H1 (cell line): ENCODE measurements at regions not wholly inside any gene's neighbourhood (a gene's known extent, or its start where the extent isn't known, plus 50 kb on each side); places are given as distances from the start of the nearest gene placed in this dataset.

ENCODE experiments used
- CTCF ChIA-PET: fragments of 300-600 bp; sonication (Branson Sonifier 250); formaldehyde crosslinking; loops from one replicate; lab custom pipeline; 2021; ENCODE audit not compliant: partially characterized antibody; lab: Charles Lee
- POLR2A ChIA-PET: fragments of 300-600 bp; sonication (Branson Sonifier 250); formaldehyde crosslinking; loops from one replicate; lab custom pipeline; 2021; ENCODE audit warnings: inconsistent platforms; ENCODE audit not compliant: partially characterized antibody; lab: Charles Lee
- DNase-seq, 2 experiments: peaks; one replicate each; pipeline versions ENCODE4 v3.0.0 to v3.0.0-alpha.2; 2010 to 2022; ENCODE audit warnings: low spot score in 2 of 2, low read depth in 1 of 2, mixed read lengths in 1 of 2
- FAIRE-seq: peaks from 2 replicates; lab custom pipeline; 2011; peaks lifted over from hg19 to GRCh38; lab: Jason Lieb, UNC
- H2AFZ ChIP-seq: 2 replicates; pipeline ENCODE4 v1.8.1; 2012; ENCODE audit warnings: low read length, inconsistent platforms
- H2AK5ac ChIP-seq: 2 replicates; pipeline ENCODE4 v1.6.1; 2013; ENCODE audit warnings: low read depth, low read length
- H2BK120ac ChIP-seq: replicated peaks from 2 replicates; pipeline ENCODE3; 2013; ENCODE audit warnings: low read depth, low read length, inconsistent platforms
- H2BK12ac ChIP-seq: 2 replicates; pipeline ENCODE4 v1.6.1; 2013; ENCODE audit warnings: low read depth, low read length
- H2BK15ac ChIP-seq: 2 replicates; pipeline ENCODE4 v1.6.1; 2013; ENCODE audit warnings: low read length
- H2BK20ac ChIP-seq: 2 replicates; pipeline ENCODE4 v1.6.1; 2013; ENCODE audit warnings: low read length
- H2BK5ac ChIP-seq: 2 replicates; pipeline ENCODE4 v1.6.1; 2013; ENCODE audit warnings: low read depth, low read length
- H3K14ac ChIP-seq: 2 replicates; pipeline ENCODE4 v1.6.1; 2013; ENCODE audit warnings: inconsistent platforms; ENCODE audit not compliant: insufficient read length
- H3K18ac ChIP-seq: 2 replicates; pipeline ENCODE4 v1.6.1; 2013; ENCODE audit warnings: low read length; ENCODE audit errors: extremely low read depth
- H3K23ac ChIP-seq: 2 replicates; pipeline ENCODE4 v1.6.1; 2013; ENCODE audit warnings: inconsistent platforms; ENCODE audit not compliant: insufficient read length
- H3K23me2 ChIP-seq: 2 replicates; pipeline ENCODE4 v1.6.1; 2013; ENCODE audit warnings: low read depth, low read length
- H3K27ac ChIP-seq: 2 replicates; pipeline ENCODE4 v1.6.1; 2011; ENCODE audit warnings: low read depth, low read length, inconsistent platforms
- H3K27me3 ChIP-seq, 4 experiments: replicated peaks in 1 of 4; 1 replicate in 1 of 4; 2 replicates in 3 of 4; pipeline versions ENCODE4 v1.6.1 to v1.8.1; 2011 to 2013; ENCODE audit warnings: low read length in 3 of 4, mild to moderate bottlenecking in 3 of 4, inconsistent platforms in 2 of 4, mixed read lengths in 2 of 4, moderate library complexity in 1 of 4; ENCODE audit not compliant: control insufficient read depth in 3 of 4, insufficient read depth in 3 of 4; ENCODE audit errors: extremely low read depth in 1 of 4
- H3K36me3 ChIP-seq, 4 experiments: 2 replicates each; pipeline versions ENCODE4 v1.6.1 to v1.8.1; 2011 to 2013; ENCODE audit warnings: mild to moderate bottlenecking in 4 of 4, low read length in 3 of 4, moderate library complexity in 2 of 4, control low read depth in 1 of 4, inconsistent platforms in 1 of 4; ENCODE audit not compliant: insufficient read depth in 4 of 4, control insufficient read depth in 2 of 4
- H3K4ac ChIP-seq: replicated peaks from 2 replicates; pipeline ENCODE3; 2013; ENCODE audit warnings: low read length, low read depth, mixed read lengths, inconsistent platforms; ENCODE audit not compliant: insufficient read length
- H3K4me1 ChIP-seq, 4 experiments: replicated peaks in 1 of 4; 1 replicate in 1 of 4; 2 replicates in 3 of 4; pipeline versions ENCODE4 v1.6.1 to v1.8.1; 2011 to 2013; ENCODE audit warnings: low read length in 3 of 4, inconsistent platforms in 2 of 4, mixed read lengths in 1 of 4; ENCODE audit not compliant: insufficient read depth in 4 of 4, control insufficient read depth in 3 of 4
- H3K4me2 ChIP-seq, 2 experiments: 2 replicates each; pipeline versions ENCODE4 v1.6.1 to v1.8.1; 2011 to 2013; ENCODE audit warnings: low read depth in 2 of 2, low read length in 2 of 2, control low read depth in 1 of 2, inconsistent platforms in 1 of 2, mild to moderate bottlenecking in 1 of 2; ENCODE audit not compliant: insufficient read depth in 1 of 2
- H3K4me3 ChIP-seq, 4 experiments: fragments of 200-600, 300-600 bp in 1 of 4; sonication (generic), shearing (Covaris generic), sonication (Bioruptor Twin) in 1 of 4; 2 replicates each; pipeline versions ENCODE4 v1.5.1 to v1.8.1; 2011 to 2016; ENCODE audit warnings: low read length in 4 of 4, low read depth in 3 of 4, control low read depth in 2 of 4, inconsistent platforms in 2 of 4, mild to moderate bottlenecking in 2 of 4, mixed read lengths in 1 of 4, moderate library complexity in 1 of 4; ENCODE audit not compliant: insufficient read depth in 2 of 4; ENCODE audit errors: extremely low read depth in 1 of 4
- H3K56ac ChIP-seq: replicated peaks from 2 replicates; pipeline ENCODE3; 2013; ENCODE audit warnings: low read depth, mild to moderate bottlenecking, mixed read lengths, low read length, inconsistent platforms; ENCODE audit not compliant: insufficient read length
- H3K79me1 ChIP-seq: 2 replicates; pipeline ENCODE4 v1.6.1; 2013; ENCODE audit warnings: low read depth, low read length, control low read depth
- H3K79me2 ChIP-seq, 2 experiments: 2 replicates each; pipeline versions ENCODE4 v1.6.1 to v1.8.1; 2012 to 2013; ENCODE audit warnings: low read length in 2 of 2, mild to moderate bottlenecking in 2 of 2, inconsistent platforms in 1 of 2; ENCODE audit not compliant: insufficient read depth in 2 of 2, control insufficient read depth in 1 of 2
- H3K9ac ChIP-seq, 4 experiments: replicated peaks in 1 of 4; 1 replicate in 1 of 4; 2 replicates in 3 of 4; pipeline versions ENCODE4 v1.6.1 to v1.8.1; 2011 to 2013; ENCODE audit warnings: low read depth in 3 of 4, low read length in 3 of 4, control low read depth in 2 of 4, mild to moderate bottlenecking in 2 of 4, moderate library complexity in 2 of 4, inconsistent platforms in 1 of 4; ENCODE audit errors: extremely low read depth in 1 of 4
- H3K9me3 ChIP-seq, 2 experiments: 2 replicates each; pipeline versions ENCODE4 v1.6.1 to v1.8.1; 2012 to 2013; ENCODE audit warnings: mild to moderate bottlenecking in 2 of 2, moderate library complexity in 2 of 2, control low read depth in 1 of 2, inconsistent platforms in 1 of 2, low read depth in 1 of 2, low read length in 1 of 2, mixed read lengths in 1 of 2; ENCODE audit not compliant: insufficient read depth in 2 of 2
- H4K20me1 ChIP-seq, 2 experiments: replicated peaks in 1 of 2; 2 replicates each; pipeline versions ENCODE3 to v1.8.1; 2011 to 2013; ENCODE audit warnings: inconsistent platforms in 2 of 2, low read length in 2 of 2, mild to moderate bottlenecking in 1 of 2; ENCODE audit not compliant: insufficient read depth in 2 of 2, control insufficient read depth in 1 of 2
- H4K5ac ChIP-seq: 2 replicates; pipeline ENCODE4 v1.6.1; 2013; ENCODE audit warnings: low read length, low read depth, mixed read lengths, inconsistent platforms; ENCODE audit not compliant: insufficient read length
- H4K8ac ChIP-seq: 2 replicates; pipeline ENCODE4 v1.8.0; 2013; ENCODE audit warnings: mild to moderate bottlenecking, moderate library complexity, low read length, inconsistent platforms; ENCODE audit not compliant: insufficient read depth; ENCODE audit errors: extremely low read depth
- H4K91ac ChIP-seq: replicated peaks from 2 replicates; pipeline ENCODE3; 2013; ENCODE audit warnings: low read length, mixed read lengths, inconsistent platforms; ENCODE audit not compliant: insufficient read length
- ASH2L ChIP-seq: fragments of 200-600, 300-600 bp; sonication (generic); IDR thresholded peaks from one replicate; pipeline ENCODE4 v1.7.1; 2017; ENCODE audit warnings: low read length
- ATF3 ChIP-seq: IDR thresholded peaks from 2 replicates; pipeline ENCODE4 v1.6.1; 2011; ENCODE audit warnings: low read depth, mild to moderate bottlenecking, low read length; ENCODE audit not compliant: insufficient read depth
- BRCA1 ChIP-seq: IDR thresholded peaks from 2 replicates; pipeline ENCODE4 v1.6.1; 2012; ENCODE audit warnings: low read depth, low read length, improper control_type of control experiment
- CBX5 ChIP-seq: fragments of 300-800, 300-1000 bp; sonication (generic); IDR thresholded peaks from 2 replicates; pipeline ENCODE4 v1.7.1; 2016; ENCODE audit warnings: antibody characterized with exemption, low read length, low read depth
- CBX8 ChIP-seq: fragments of 300-800, 300-1000 bp; sonication (generic); IDR thresholded peaks from 2 replicates; pipeline ENCODE4 v1.7.1; 2016; ENCODE audit warnings: low read depth, low read length, borderline replicate concordance
- CREB1 ChIP-seq: IDR thresholded peaks from 2 replicates; pipeline ENCODE4 v1.6.1; 2012; ENCODE audit warnings: inconsistent platforms
- EP300 ChIP-seq, 2 experiments: IDR thresholded peaks; 1 replicate in 1 of 2; 2 replicates in 1 of 2; pipeline ENCODE4 v1.6.1; 2011 to 2012; ENCODE audit warnings: low read depth in 2 of 2, low read length in 2 of 2, mild to moderate bottlenecking in 2 of 2, borderline replicate concordance in 1 of 2, inconsistent platforms in 1 of 2, moderate library complexity in 1 of 2
- KDM4A ChIP-seq: IDR thresholded peaks from one replicate; pipeline ENCODE4 v1.7.1; 2012; ENCODE audit warnings: low read depth, mild to moderate bottlenecking, moderate library complexity, low read length, inconsistent platforms; ENCODE audit not compliant: severe bottlenecking
- MAX ChIP-seq: IDR thresholded peaks from 2 replicates; pipeline ENCODE4 v1.6.1; 2012; ENCODE audit warnings: inconsistent platforms
- NANOG ChIP-seq: IDR thresholded peaks from 2 replicates; pipeline ENCODE4 v1.6.1; 2011; ENCODE audit warnings: low read length, low read depth, mild to moderate bottlenecking, inconsistent platforms; ENCODE audit not compliant: insufficient read depth, poor library complexity, severe bottlenecking
- POLR2AphosphoS5 ChIP-seq: IDR thresholded peaks from 2 replicates; pipeline ENCODE4 v1.6.1; 2011; ENCODE audit warnings: low read depth, low read length
- RAD21 ChIP-seq, 2 experiments: IDR thresholded peaks in 1 of 2; conservative IDR thresholded peaks in 1 of 2; 2 replicates each; pipeline ENCODE4 v1.6.1; 2011; ENCODE audit warnings: low read depth in 2 of 2, low read length in 2 of 2, improper control_type of control experiment in 1 of 2, inconsistent platforms in 1 of 2, mild to moderate bottlenecking in 1 of 2, moderate library complexity in 1 of 2
- SIRT6 ChIP-seq: IDR thresholded peaks from one replicate; pipeline ENCODE4 v1.7.1; 2012; ENCODE audit warnings: low read length, inconsistent platforms
- SP1 ChIP-seq: IDR thresholded peaks from 2 replicates; pipeline ENCODE4 v1.6.1; 2011; ENCODE audit warnings: low read depth, low read length
- WGBS, 2 experiments: shearing (Covaris generic) in 1 of 2; methylation state at CpG; one replicate each; pipeline versions ENCODE4 v1.1.6 to v1.1.7; 2013 to 2015; ENCODE audit warnings: low lambda C conversion rate in 2 of 2, mixed read lengths in 2 of 2, inconsistent platforms in 1 of 2, low coverage in 1 of 2, missing lambda C conversion rate in 1 of 2; ENCODE audit not compliant: insufficient replicate concordance in 2 of 2, insufficient coverage in 1 of 2, insufficient read length in 1 of 2; ENCODE audit errors: extremely low coverage in 1 of 2, missing lambda C conversion rate in 1 of 2; 5-methylcytosine and 5-hydroxymethylcytosine counted together

- H4K20me1 ChIP-seq = no peaks in the 10 kb centered on the region
- no peak overlapping the region for H2AFZ ChIP-seq
- no peak overlapping the region for H3K56ac ChIP-seq
- FAIRE-seq = no peak
- no peak overlapping the region for H3K27ac ChIP-seq
- H2BK20ac ChIP-seq = no peak overlapping the region
- no peak for DNase-seq
- ChIA-PET POLR2A (no interaction called here), CTCF (no interaction called here)
- no peaks in the 10 kb centered on the region for H3K9me3 ChIP-seq
- no peak overlapping the region for H2BK12ac ChIP-seq
- no peak overlapping the region for H3K4me2 ChIP-seq
- H3K79me2 ChIP-seq = no peaks in the 10 kb centered on the region
- H3K27me3 ChIP-seq = no peaks in the 10 kb centered on the region
- H3K79me1 ChIP-seq = no peaks in the 10 kb centered on the region
- H3K23me2 ChIP-seq = no peaks in the 10 kb centered on the region
- no peak overlapping the region for H2BK120ac ChIP-seq
- no peak overlapping the region for H3K14ac ChIP-seq
- H3K36me3 ChIP-seq = no peaks in the 10 kb centered on the region
- H4K91ac ChIP-seq = no peak overlapping the region
- H4K5ac ChIP-seq = no peak overlapping the region
- no peak overlapping the region for H3K4ac ChIP-seq
- H3K18ac ChIP-seq = no peak overlapping the region
- H3K4me1 ChIP-seq = no peaks in the 10 kb centered on the region
- no peak overlapping the region for H2BK5ac ChIP-seq
- 100% methylated on average over 1 of the region's 1 CpG; no CpG with 5 or more reads in 1 of the 2 experiments for WGBS, 2 experiments
- no peak overlapping the region for H2AK5ac ChIP-seq
- no peak overlapping the region for H4K8ac ChIP-seq
- H3K4me3 ChIP-seq = no peak overlapping the region
- no peak overlapping the region for H2BK15ac ChIP-seq
- H3K9ac ChIP-seq = no peak overlapping the region
- H3K23ac ChIP-seq = no peak overlapping the region
- TF ChIP-seq RAD21 (IDR thresholded peaks at IDR 0.05 in 1 of 2, conservative IDR thresholded peaks at IDR 0.05 in 1 of 2; ENCODE audit: low read depth in 2 of 2, low read length in 2 of 2) (no peak), SP1 (no peak), SIRT6 (no peak), CREB1 (no peak), EP300 (IDR thresholded peaks at IDR 0.05; ENCODE audit: borderline replicate concordance in 1 of 2, low read depth in 2 of 2, low read length in 2 of 2) (no peak), KDM4A (no peak), CBX5 (no peak), BRCA1 (no peak), CBX8 (no peak), ATF3 (no peak), NANOG (no peak), POLR2AphosphoS5 (no peak), ASH2L (no peak), MAX (no peak)
Measured at GRCh38 chr1:105180789-105181188, 1431.1 kb downstream of the AMY1C start.
